ENCODE measurements at regions not wholly inside any gene's neighbourhood (a gene's known extent, or its start where the extent isn't known, plus 50 kb on each side); places are given as distances from the start of the nearest gene placed in this dataset.
A peak's percentile ranks its signal among the peaks of the same experiment; 100 is the strongest.

DNA sequence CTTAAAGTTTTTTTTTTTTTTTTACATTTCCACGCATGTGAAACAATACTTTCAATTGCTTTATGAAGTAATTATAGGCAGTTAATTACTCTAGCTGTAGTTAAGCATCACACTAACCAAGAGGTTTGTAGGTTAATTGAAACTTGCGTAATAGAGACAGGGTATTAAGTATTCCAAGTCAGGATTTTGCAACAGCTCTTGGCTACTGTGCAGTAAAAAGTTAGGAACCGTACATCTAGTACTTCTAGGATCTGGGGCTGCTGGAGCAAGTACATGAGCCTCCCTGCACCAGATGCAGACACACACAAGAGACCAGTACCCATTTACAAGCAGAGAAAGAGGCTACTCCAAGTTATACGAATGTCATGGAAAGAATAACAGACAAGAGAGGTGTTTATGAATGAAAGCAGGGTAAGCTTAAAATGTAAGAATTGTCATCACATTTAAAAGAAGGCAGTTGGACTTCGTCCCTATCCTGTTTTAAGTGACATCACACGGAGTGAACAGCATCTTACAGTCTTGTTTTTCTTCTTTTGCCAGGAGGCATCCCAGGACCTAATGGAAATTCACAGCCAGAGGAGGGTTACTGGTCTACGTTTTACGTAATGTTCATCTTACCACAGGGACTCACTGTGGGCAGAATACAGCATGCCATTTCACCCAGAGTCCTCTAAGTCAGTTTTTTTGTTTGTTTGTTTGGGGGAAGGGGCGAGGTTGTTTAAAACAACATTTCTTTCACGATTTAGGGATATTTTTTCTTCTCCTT lies 379.6 kb upstream of the PSMD7 start:
- Histone ChIP-seq H3K9me3 (no peaks in the 10 kb centered on the region), H3K4me3 (no peak overlapping the region), H3K4me1 (no peaks in the 10 kb centered on the region), H3K27ac (no peak overlapping the region), H3K27me3 (no peaks in the 10 kb centered on the region), H3K36me3 (no peaks in the 10 kb centered on the region)
- intact Hi-C loops (cut with DNase I): no loop called here
- TF ChIP-seq, protein P1, sequence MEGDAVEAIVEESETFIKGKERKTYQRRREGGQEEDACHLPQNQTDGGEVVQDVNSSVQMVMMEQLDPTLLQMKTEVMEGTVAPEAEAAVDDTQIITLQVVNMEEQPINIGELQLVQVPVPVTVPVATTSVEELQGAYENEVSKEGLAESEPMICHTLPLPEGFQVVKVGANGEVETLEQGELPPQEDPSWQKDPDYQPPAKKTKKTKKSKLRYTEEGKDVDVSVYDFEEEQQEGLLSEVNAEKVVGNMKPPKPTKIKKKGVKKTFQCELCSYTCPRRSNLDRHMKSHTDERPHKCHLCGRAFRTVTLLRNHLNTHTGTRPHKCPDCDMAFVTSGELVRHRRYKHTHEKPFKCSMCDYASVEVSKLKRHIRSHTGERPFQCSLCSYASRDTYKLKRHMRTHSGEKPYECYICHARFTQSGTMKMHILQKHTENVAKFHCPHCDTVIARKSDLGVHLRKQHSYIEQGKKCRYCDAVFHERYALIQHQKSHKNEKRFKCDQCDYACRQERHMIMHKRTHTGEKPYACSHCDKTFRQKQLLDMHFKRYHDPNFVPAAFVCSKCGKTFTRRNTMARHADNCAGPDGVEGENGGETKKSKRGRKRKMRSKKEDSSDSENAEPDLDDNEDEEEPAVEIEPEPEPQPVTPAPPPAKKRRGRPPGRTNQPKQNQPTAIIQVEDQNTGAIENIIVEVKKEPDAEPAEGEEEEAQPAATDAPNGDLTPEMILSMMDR (IDR thresholded peaks at IDR 0.05): no peak
- ATAC-seq (peak; percentile 69), DNase-seq (no peak)

DNA sequence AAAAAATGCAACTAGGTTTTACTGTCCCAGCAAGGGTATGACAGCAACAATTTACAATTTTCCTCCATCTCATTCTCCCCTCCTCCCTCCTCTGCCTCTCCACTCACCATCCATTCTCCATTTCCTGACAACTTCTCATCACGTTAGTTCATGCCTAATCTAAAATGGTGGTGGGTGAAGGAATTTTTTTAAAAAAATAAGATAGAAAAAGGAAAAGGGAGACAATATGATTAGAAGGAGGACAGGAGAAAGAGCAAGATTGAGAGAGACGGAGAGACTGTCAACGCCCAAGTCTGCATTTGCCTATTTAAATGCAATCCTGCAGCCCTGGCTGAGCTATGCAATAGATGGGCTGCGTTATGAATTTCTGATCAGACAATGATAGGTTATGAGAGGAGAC lies 380.7 kb upstream of the PSMD7 start:
- no peak for DNase-seq

DNA sequence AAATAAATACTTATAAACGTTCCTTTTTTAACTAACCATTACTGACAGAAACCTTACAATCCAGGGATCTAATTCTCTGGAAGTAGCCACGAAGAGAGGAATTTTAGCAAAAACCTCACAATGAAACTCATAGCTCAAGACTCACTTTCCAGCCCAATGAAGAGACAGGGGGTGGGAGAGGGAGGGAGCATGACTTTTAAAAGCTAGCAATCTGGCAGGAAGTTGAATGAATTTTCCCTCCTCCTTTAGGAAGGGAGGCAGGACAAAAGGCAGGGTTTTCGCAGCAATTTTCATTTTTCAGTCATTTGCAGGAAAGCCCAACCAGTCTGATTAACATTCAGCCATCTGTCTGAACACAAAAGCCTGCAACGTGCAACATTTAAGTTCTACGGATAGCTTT lies 381.5 kb upstream of the PSMD7 start:
- intact Hi-C loops (cut with DNase I): no loop called here
- H3K27ac ChIP-seq: no peak overlapping the region
- no peaks in the 10 kb centered on the region for H3K4me1 ChIP-seq
- ATAC-seq (no peak), DNase-seq (no peak)
- H3K9me3 ChIP-seq: no peaks in the 10 kb centered on the region
- H3K36me3 ChIP-seq: no peaks in the 10 kb centered on the region
- H3K27me3 ChIP-seq: no peaks in the 10 kb centered on the region
- TF ChIP-seq, protein P1 (IDR thresholded peaks at IDR 0.05): no peak
- H3K4me3 ChIP-seq: no peak overlapping the region

More for the DNA sequence above, 380.7 kb upstream of the PSMD7 start:
- Histone ChIP-seq H3K4me1 (no peaks in the 10 kb centered on the region), H3K4me3 (no peak overlapping the region), H3K36me3 (no peaks in the 10 kb centered on the region), H3K9me3 (no peaks in the 10 kb centered on the region), H3K27ac (no peak overlapping the region), H3K27me3 (no peaks in the 10 kb centered on the region)
- TF ChIP-seq, protein P1 (IDR thresholded peaks at IDR 0.05): no peak
- intact Hi-C loops (cut with DNase I): no loop called here
- ATAC-seq: no peak

- TF ChIP-seq, protein P1 (IDR thresholded peaks at IDR 0.05): no peak
- no peak overlapping the region for H3K4me3 ChIP-seq
- no peaks in the 10 kb centered on the region for H3K9me3 ChIP-seq
- DNase-seq (no peak), ATAC-seq (no peak)
- H3K27ac ChIP-seq: no peak overlapping the region
- H3K27me3 ChIP-seq: no peaks in the 10 kb centered on the region
- no peaks in the 10 kb centered on the region for H3K36me3 ChIP-seq
- intact Hi-C loops (cut with DNase I): no loop called here
- H3K4me1 ChIP-seq: no peaks in the 10 kb centered on the region
Measured at GRCh38 chr16:73912850-73913249, 383.8 kb upstream of the PSMD7 start.

DNA sequence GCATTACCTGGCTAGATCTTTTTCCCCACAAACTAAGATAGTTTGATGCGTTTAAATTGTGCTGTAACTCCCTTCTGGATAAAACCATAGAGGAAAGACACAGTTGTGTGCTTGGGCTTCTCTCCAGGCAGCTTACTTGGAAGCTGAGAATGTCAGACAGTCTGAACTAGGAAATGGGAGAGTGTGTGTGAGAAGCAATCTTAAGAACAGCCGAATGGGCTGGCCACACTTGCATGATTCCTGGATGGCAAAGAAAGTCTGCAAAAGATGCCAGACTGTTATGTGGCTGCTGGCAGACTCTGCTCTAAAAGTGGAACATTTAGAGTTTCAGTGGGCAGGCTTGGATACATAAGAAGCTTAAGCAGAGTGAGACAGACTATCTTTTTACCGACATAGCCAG lies 384.3 kb upstream of the PSMD7 start:
- no peaks in the 10 kb centered on the region for H3K36me3 ChIP-seq
- H3K4me3 ChIP-seq: no peak overlapping the region
- TF ChIP-seq, protein P1 (IDR thresholded peaks at IDR 0.05): no peak
- H3K27me3 ChIP-seq: no peaks in the 10 kb centered on the region
- no peak overlapping the region for H3K27ac ChIP-seq
- no peaks in the 10 kb centered on the region for H3K4me1 ChIP-seq
- intact Hi-C loops (cut with DNase I): no loop called here
- H3K9me3 ChIP-seq: no peaks in the 10 kb centered on the region
- DNase-seq: no peak
- ATAC-seq: no peak
